Loucy (cell line): ENCODE measurements at regions not wholly inside any gene's neighbourhood (a gene's known extent, or its start where the extent isn't known, plus 50 kb on each side); places are given as distances from the start of the nearest gene placed in this dataset.

ENCODE experiments used
- H2AFZ ChIP-seq: fragments of 200-600 bp; sonication (generic); 2 replicates; pipeline ENCODE4 v1.6.0; 2016; ENCODE audit warnings: antibody characterized with exemption, mild to moderate bottlenecking, low read length, moderate library complexity
- H3F3A ChIP-seq: fragments of 200-600 bp; 2 replicates; pipeline ENCODE4 v1.6.0; 2016; ENCODE audit warnings: antibody characterized with exemption, low read depth, mild to moderate bottlenecking
- H3K27me3 ChIP-seq: fragments of 200-600 bp; sonication (generic); 2 replicates; pipeline ENCODE4 v1.6.1; 2014; ENCODE audit warnings: low read length, mild to moderate bottlenecking; ENCODE audit not compliant: insufficient read depth, poor library complexity, severe bottlenecking
- H3K36me3 ChIP-seq: fragments of 200-600 bp; sonication (generic); 2 replicates; pipeline ENCODE4 v1.6.1; 2016; ENCODE audit warnings: low read length; ENCODE audit not compliant: insufficient read depth
- H3K4me1 ChIP-seq: fragments of 200-600 bp; sonication (generic); 2 replicates; pipeline ENCODE4 v1.5.1; 2014; ENCODE audit warnings: low read length, mild to moderate bottlenecking; ENCODE audit not compliant: insufficient read depth, poor library complexity, severe bottlenecking
- H3K4me2 ChIP-seq: fragments of 200-600 bp; sonication (generic); 2 replicates; pipeline ENCODE4 v1.6.0; 2014; ENCODE audit warnings: antibody characterized with exemption, low read length, low read depth, mild to moderate bottlenecking; ENCODE audit not compliant: poor library complexity, severe bottlenecking
- H3K4me3 ChIP-seq: fragments of 200-600 bp; sonication (generic); 2 replicates; pipeline ENCODE4 v1.5.1; 2014; ENCODE audit warnings: low read length, mild to moderate bottlenecking, mixed read lengths; ENCODE audit not compliant: poor library complexity, severe bottlenecking
- H3K79me2 ChIP-seq: fragments of 200-600 bp; sonication (generic); 2 replicates; pipeline ENCODE4 v1.6.1; 2014; ENCODE audit warnings: low read length; ENCODE audit not compliant: insufficient read depth
- H3K9ac ChIP-seq: fragments of 200-600 bp; sonication (generic); 2 replicates; pipeline ENCODE4 v1.6.0; 2014; ENCODE audit warnings: mild to moderate bottlenecking, low read depth, low read length, moderate library complexity; ENCODE audit not compliant: poor library complexity, severe bottlenecking
- H3K9me2 ChIP-seq: fragments of 200-600 bp; sonication (generic); replicated peaks from 2 replicates; pipeline ENCODE4 v1.6.1; 2016; ENCODE audit warnings: low read depth, low read length, mixed read lengths
- H3K9me3 ChIP-seq: fragments of 200-600 bp; sonication (generic); 2 replicates; pipeline ENCODE4 v1.6.1; 2014; ENCODE audit warnings: mild to moderate bottlenecking, antibody characterized with exemption, low read length, low read depth; ENCODE audit not compliant: insufficient read depth
- H4K20me1 ChIP-seq: fragments of 200-600 bp; sonication (generic); 2 replicates; pipeline ENCODE4 v1.6.0; 2014; ENCODE audit warnings: antibody characterized with exemption, low read length, mild to moderate bottlenecking; ENCODE audit not compliant: insufficient read depth, poor library complexity, severe bottlenecking
- CTCF ChIP-seq: fragments of 200-600 bp; sonication (generic); conservative IDR thresholded peaks from 2 replicates; pipeline ENCODE4 v1.5.1; 2014; ENCODE audit warnings: mild to moderate bottlenecking, antibody characterized with exemption, low read length
- EZH2phosphoT487 ChIP-seq: fragments of 200-600 bp; IDR thresholded peaks from 2 replicates; pipeline ENCODE4 v1.6.1; 2018; ENCODE audit warnings: antibody characterized with exemption, mild to moderate bottlenecking, moderate library complexity, borderline replicate concordance

GRCh38 chr1:234879147-234880080, 249.2 kb downstream of the TOMM20 start:
- TF ChIP-seq CTCF (no peak), EZH2phosphoT487 (no peak)
- no peaks in the 10 kb centered on the region for H3K9me3 ChIP-seq
- H3K4me1 ChIP-seq = peaks cover 63% of the 10 kb centered on the region

DNA sequence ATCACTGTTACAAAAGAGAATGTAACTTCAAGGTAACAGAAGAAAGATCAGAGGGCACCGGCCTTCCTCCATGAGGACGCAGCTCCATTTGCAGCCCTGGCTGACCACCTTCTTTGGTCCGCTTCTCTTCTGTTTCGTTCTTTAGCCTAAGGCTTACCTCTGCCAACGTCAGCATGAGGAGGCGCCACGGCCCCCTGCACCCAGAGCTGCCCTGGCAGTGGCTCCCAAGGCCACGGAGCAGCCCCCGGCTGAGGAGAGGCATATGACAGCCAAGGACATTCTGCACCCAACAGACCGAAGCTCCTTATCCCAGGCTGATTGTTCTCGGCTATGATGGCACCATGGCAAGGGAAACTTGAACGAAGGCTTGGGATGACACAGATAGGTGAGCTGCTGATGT, 250.3 kb downstream of the TOMM20 start:
- no peak for TF ChIP-seq EZH2phosphoT487
- TF ChIP-seq CTCF = no peak
- Histone ChIP-seq H3K36me3 (no peaks in the 10 kb centered on the region), H3K4me2 (no peak overlapping the region), H3K9me3 (no peaks in the 10 kb centered on the region), H3K79me2 (no peaks in the 10 kb centered on the region), H3F3A (no peaks in the 10 kb centered on the region), H3K4me3 (no peak overlapping the region), H3K4me1 (peaks cover 72% of the 10 kb centered on the region), H3K27me3 (no peaks in the 10 kb centered on the region), H3K9ac (no peak overlapping the region), H4K20me1 (no peaks in the 10 kb centered on the region), H3K9me2 (no peaks in the 10 kb centered on the region), H2AFZ (no peak overlapping the region)

More at GRCh38 chr1:234879147-234880080, 249.2 kb downstream of the TOMM20 start:
- Histone ChIP-seq H2AFZ (no peak overlapping the region), H3K79me2 (no peaks in the 10 kb centered on the region), H3K9me2 (no peaks in the 10 kb centered on the region), H3K36me3 (no peaks in the 10 kb centered on the region), H3K9ac (no peak overlapping the region), H3K4me3 (no peak overlapping the region), H3K27me3 (no peaks in the 10 kb centered on the region), H3K4me2 (no peak overlapping the region), H3F3A (no peaks in the 10 kb centered on the region), H4K20me1 (no peaks in the 10 kb centered on the region)

DNA sequence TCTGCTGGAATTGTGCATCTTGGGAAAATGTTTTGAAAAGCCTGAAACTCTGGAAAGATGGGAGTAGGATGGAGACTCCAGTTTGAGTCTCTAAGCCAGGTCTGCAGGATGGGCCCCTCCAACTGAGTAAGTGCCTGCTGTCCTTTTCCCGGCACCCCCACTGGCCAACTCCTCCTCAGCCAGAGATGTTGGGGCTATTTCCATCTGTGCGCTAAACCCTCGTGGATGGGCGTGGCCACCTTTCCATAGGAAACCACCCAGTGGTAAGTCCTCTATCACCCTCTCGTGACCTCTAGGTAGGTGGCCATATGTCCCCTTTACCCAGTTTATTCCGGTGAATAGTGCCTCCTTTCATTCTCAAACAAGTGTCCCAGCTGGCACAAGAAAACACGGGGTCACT, 250.9 kb downstream of the TOMM20 start:
- H3K4me2 ChIP-seq = no peak overlapping the region
- no peaks in the 10 kb centered on the region for H3K79me2 ChIP-seq
- H3K4me3 ChIP-seq = no peak overlapping the region
- no peaks in the 10 kb centered on the region for H4K20me1 ChIP-seq
- no peaks in the 10 kb centered on the region for H3K36me3 ChIP-seq
- no peaks in the 10 kb centered on the region for H3K9me3 ChIP-seq
- no peak for TF ChIP-seq CTCF
- no peak for TF ChIP-seq EZH2phosphoT487
- H3F3A ChIP-seq = no peaks in the 10 kb centered on the region
- H3K4me1 ChIP-seq = peaks cover 69% of the 10 kb centered on the region
- no peak overlapping the region for H2AFZ ChIP-seq
- no peak overlapping the region for H3K9ac ChIP-seq
- no peaks in the 10 kb centered on the region for H3K9me2 ChIP-seq
- H3K27me3 ChIP-seq = no peaks in the 10 kb centered on the region
